ENCODE measurements at regions not wholly inside any gene's neighbourhood (a gene's known extent, or its start where the extent isn't known, plus 50 kb on each side); places are given as distances from the start of the nearest gene placed in this dataset.

DNA sequence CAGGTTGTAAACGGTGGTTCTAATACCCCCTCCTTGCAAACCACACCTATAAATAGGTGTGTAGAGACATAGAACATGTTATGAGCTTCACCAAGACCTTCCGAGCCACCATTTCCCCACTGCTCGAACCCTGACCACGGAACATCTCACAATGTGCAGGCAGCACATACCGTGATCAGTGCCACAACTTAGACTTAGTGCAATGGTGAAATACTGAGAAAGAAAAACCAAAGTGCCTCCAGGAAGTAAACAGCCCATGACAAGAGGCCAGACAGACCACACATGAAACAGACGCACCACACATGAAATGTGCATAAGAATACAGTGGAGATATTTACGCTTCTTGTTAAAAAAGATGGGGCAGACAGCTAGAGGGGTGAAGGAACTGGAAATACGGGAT is 166.9 kb upstream of the CCND2 start:
- TF ChIP-seq, protein P1, sequence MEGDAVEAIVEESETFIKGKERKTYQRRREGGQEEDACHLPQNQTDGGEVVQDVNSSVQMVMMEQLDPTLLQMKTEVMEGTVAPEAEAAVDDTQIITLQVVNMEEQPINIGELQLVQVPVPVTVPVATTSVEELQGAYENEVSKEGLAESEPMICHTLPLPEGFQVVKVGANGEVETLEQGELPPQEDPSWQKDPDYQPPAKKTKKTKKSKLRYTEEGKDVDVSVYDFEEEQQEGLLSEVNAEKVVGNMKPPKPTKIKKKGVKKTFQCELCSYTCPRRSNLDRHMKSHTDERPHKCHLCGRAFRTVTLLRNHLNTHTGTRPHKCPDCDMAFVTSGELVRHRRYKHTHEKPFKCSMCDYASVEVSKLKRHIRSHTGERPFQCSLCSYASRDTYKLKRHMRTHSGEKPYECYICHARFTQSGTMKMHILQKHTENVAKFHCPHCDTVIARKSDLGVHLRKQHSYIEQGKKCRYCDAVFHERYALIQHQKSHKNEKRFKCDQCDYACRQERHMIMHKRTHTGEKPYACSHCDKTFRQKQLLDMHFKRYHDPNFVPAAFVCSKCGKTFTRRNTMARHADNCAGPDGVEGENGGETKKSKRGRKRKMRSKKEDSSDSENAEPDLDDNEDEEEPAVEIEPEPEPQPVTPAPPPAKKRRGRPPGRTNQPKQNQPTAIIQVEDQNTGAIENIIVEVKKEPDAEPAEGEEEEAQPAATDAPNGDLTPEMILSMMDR (conservative IDR thresholded peaks at IDR 0.05; ENCODE audit: low read length), result no peak
- no peak for TF ChIP-seq EZH2phosphoT487 (IDR thresholded peaks at IDR 0.05; ENCODE audit: borderline replicate concordance, low read depth, low read length)
